GM18526 (cell line): ENCODE measurements at regions not wholly inside any gene's neighbourhood (a gene's known extent, or its start where the extent isn't known, plus 50 kb on each side); places are given as distances from the start of the nearest gene placed in this dataset.

ENCODE experiments used
- POLR2A ChIP-seq: IDR thresholded peaks from 3 replicates; pipeline ENCODE4 v1.6.1; 2011; ENCODE audit not compliant: insufficient read length; ENCODE audit errors: extremely low read depth

GRCh38 chr22:49344656-49345055, 483.0 kb downstream of the BRD1 start:
- no peak for TF ChIP-seq POLR2A

GRCh38 chr22:49344161-49344560, 483.5 kb downstream of the BRD1 start:
- TF ChIP-seq POLR2A, result no peak

- no peak for TF ChIP-seq POLR2A
These were observed 487.3 kb downstream of the BRD1 start for GRCh38 chr22:49340406-49340805.

GRCh38 chr22:49334976-49335375, 492.7 kb downstream of the BRD1 start:
- TF ChIP-seq POLR2A, result no peak

- no peak for TF ChIP-seq POLR2A
These were observed 493.3 kb downstream of the BRD1 start for GRCh38 chr22:49334449-49334789.

GRCh38 chr22:49333206-49333605, 494.5 kb downstream of the BRD1 start:
- no peak for TF ChIP-seq POLR2A

GRCh38 chr22:49332691-49333090, 495.0 kb downstream of the BRD1 start:
- TF ChIP-seq POLR2A, result no peak

- TF ChIP-seq POLR2A, result no peak
These were observed 495.8 kb downstream of the BRD1 start for GRCh38 chr22:49331878-49332277.

GRCh38 chr22:49331223-49331815, 496.4 kb downstream of the BRD1 start:
- no peak for TF ChIP-seq POLR2A

- TF ChIP-seq POLR2A, result no peak
These were observed 497.1 kb downstream of the BRD1 start for GRCh38 chr22:49330421-49331222.

- TF ChIP-seq POLR2A, result no peak
These were observed 498.0 kb downstream of the BRD1 start for GRCh38 chr22:49329636-49330035.

- TF ChIP-seq POLR2A, result no peak
These were observed 498.9 kb downstream of the BRD1 start for GRCh38 chr22:49328630-49329405.

GRCh38 chr22:49328118-49328475, 499.6 kb downstream of the BRD1 start:
- TF ChIP-seq POLR2A, result no peak

GRCh38 chr22:49327411-49328117, 500.1 kb downstream of the BRD1 start:
- TF ChIP-seq POLR2A, result no peak

- TF ChIP-seq POLR2A, result no peak
These were observed 501.1 kb downstream of the BRD1 start for GRCh38 chr22:49326558-49326957.
